ENCODE measurements at regions not wholly inside any gene's neighbourhood (a gene's known extent, or its start where the extent isn't known, plus 50 kb on each side); places are given as distances from the start of the nearest gene placed in this dataset.

- TF ChIP-seq POLR2A (IDR thresholded peaks at IDR 0.05), result no peak
- TF ChIP-seq, protein P1, sequence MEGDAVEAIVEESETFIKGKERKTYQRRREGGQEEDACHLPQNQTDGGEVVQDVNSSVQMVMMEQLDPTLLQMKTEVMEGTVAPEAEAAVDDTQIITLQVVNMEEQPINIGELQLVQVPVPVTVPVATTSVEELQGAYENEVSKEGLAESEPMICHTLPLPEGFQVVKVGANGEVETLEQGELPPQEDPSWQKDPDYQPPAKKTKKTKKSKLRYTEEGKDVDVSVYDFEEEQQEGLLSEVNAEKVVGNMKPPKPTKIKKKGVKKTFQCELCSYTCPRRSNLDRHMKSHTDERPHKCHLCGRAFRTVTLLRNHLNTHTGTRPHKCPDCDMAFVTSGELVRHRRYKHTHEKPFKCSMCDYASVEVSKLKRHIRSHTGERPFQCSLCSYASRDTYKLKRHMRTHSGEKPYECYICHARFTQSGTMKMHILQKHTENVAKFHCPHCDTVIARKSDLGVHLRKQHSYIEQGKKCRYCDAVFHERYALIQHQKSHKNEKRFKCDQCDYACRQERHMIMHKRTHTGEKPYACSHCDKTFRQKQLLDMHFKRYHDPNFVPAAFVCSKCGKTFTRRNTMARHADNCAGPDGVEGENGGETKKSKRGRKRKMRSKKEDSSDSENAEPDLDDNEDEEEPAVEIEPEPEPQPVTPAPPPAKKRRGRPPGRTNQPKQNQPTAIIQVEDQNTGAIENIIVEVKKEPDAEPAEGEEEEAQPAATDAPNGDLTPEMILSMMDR (IDR thresholded peaks at IDR 0.05), result no peak
These were observed 49.7 kb upstream of the GLDC start for GRCh38 chr9:6695121-6695814.

Data from right lobe of liver (tissue), 4 donors.